MV-4-11 (cell line): ENCODE measurements at regions not wholly inside any gene's neighbourhood (a gene's known extent, or its start where the extent isn't known, plus 50 kb on each side); places are given as distances from the start of the nearest gene placed in this dataset.
"Not testable (repeated sequence)": the region's sequence is repeated elsewhere in the genome, so short reads cannot be mapped to it uniquely, and the experiment has no call there.

Source experiments
- DNase-seq: peaks from one replicate; lab custom pipeline; 2025; lab: John Stamatoyannopoulos, UW

GRCh38 chr7:46135557-46135956 lies 214.5 kb upstream of the IGFBP3 start:
- no peak for DNase-seq

DNA sequence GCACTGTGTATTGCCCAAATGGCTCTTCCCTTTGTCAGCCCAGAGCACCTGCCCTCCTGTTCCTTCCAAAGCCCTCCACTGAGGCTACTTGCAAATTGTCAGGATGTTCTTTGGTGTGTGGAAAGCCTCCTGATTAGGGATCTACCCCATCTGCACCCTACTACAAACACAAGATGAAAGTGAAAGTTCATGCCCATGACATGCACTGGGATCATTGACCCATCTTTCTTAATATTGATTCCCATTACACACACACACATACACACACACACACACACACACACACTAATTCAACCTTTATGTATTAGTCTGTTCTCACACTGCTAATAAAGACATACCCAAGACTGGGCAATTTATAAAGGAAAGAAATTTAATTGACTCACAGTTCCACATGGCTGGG lies 213.7 kb upstream of the IGFBP3 start:
- DNase-seq = no peak

- DNase-seq = no peak
Observed at GRCh38 chr7:46134385-46134784, 213.3 kb upstream of the IGFBP3 start.

DNA sequence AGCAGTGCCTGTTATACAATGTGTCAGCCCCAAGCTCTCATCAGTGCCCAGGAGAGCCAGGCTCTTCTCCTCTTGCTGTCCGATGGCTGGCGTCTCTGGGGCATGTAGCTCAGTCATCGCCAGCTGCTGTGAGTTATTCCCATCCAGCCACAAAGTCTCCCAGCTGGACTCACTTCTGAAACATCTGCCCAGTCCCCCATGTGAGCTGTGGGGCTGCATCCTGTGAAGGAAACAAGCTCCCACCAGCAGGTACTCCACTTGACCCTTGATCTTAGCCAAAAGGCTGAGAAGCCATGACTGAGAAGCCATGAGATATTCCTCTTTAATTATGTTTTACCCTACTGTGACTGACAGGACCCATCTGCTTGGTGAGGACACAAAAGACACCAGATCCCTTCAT lies 212.7 kb upstream of the IGFBP3 start:
- DNase-seq = no peak

DNA sequence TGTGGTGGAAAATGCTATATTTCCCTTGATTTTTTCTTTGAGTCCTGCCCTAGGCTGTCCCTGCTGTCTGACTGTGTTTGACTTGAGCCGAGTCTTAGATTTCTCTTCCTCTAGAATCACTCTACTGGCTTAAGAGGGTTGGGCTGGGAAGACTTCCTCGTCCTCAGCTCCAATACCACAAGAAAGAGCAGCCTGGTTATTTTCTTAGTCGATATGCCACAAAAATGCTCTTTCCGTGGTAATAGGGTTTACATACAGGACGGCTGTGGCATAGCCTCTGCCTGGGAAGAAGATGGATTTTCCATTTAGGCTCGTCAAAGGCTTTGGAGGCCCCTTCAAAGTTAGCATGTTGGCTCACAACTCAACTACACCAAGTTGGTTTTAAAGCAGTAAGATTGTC lies 212.0 kb upstream of the IGFBP3 start:
- DNase-seq = no peak

DNA sequence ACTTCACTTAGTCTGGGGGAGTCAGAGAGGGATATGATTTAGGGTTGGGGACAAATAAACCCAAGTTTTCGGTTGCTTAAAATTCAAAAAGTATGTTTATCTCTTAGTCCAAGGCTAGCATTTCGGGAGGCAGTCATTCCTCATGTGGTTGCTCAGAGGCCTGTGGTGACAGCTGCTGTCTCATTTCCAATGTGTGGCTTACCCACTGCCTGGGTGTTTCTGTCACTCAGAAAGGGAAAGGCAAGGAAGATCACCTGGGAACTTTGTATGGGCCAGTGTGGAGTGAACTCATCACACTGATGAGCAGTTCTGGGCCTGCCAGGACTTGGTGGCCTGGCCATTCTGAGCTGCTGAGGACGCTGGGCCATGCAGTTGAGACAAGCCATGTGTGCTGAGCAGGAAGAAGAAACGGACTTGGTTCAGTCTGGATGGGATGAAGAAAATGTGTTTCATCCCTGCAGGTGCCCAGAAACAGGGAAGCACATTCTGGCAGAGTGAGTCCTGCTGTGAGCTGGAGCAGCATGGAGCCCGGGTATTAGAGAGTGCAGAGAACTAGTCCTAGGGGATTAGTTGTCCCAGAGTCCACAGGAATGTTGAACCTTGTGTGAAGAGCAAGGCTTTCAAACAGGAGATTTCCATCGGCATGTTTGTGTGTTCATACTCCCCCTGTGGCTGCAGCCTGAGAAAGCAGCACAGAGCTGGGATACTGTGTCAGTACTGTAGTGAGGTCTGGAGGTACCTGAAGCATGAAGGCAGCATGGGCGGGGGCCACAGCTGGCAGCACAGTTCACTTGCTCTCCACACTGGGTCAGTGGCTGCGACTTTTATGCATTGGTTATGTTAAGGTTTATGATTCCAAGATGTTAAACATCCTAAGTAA lies 211.1 kb upstream of the IGFBP3 start:
- DNase-seq = no peak

- DNase-seq = no peak
Observed at GRCh38 chr7:46129831-46130230, 208.8 kb upstream of the IGFBP3 start.

GRCh38 chr7:46127814-46128213 lies 206.7 kb upstream of the IGFBP3 start:
- no peak for DNase-seq

DNA sequence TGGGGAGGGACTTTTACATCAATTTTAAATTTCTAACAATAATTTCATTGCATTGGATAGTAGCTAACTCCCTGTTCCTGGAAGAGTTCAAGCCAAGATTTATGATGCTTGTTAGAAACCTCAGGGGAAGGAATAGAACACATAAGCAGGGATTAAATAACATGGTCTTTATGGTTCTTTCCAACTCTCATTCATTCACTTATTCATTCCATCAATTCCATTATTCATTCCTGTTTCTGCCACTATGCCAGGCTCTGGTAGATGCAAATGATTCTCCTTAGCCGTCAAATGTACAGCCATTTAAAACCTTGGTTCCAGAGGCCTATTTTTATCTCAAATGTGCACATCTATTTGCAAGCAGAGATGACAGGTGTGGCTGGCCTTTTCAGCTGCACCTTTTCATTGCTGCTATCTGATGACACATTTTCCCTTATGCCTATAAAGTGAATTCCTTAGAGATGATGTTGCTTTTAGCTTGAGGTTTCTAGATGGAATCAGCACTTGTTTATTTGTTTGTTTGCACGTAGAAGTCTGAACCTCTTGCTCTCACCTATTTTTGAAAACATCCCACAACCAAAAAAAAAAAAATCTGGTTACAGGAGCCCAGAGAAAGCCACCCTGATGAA lies 205.7 kb upstream of the IGFBP3 start:
- DNase-seq = no peak

DNA sequence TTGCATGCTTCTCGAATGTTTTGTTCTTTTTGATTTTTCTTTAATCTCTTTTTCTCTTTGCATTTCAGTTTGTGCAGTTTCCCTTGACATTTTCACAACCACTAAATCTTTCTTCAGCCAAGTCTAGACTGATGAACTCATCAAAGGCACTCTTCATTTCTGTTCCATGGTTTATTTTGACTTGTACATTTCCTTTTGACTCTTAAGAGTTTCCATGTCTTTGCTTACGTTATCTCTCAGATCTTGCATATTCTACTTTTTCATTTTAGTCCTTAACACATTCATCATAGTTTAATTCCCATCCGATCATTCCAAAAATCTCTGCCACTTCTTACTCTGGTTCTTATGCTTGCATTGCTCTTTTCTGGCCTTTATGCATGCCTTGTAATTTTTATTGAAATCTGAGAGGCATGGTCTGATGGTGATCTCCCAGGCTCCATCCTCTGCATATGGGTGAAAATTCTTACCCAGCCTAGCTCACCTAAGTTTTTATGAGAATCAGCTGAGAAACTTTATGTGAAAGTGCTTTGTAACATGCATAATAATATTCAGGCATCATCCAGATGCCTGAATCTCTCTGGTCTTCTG lies 202.8 kb upstream of the IGFBP3 start:
- no peak for DNase-seq

DNA sequence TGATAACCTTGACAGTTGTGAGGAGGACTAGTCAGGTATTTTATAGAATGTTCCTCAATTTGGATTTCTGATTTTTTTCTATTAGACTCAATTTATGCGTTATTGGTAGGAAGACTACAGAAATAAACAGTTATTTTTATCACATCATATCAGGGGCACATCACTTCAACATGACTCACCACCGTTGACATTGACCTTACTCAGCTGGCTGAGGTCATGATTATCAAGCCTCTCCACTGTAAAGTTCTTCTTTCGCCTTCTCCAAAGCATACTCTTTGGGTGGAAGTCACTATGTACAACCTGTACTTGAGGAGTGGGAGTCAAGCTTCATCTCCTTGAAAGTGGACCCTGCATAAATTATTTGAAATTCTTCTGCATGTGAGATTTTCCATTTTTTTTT lies 194.3 kb upstream of the IGFBP3 start:
- no peak for DNase-seq

GRCh38 chr7:46109437-46109836 lies 188.4 kb upstream of the IGFBP3 start:
- DNase-seq = no peak

DNA sequence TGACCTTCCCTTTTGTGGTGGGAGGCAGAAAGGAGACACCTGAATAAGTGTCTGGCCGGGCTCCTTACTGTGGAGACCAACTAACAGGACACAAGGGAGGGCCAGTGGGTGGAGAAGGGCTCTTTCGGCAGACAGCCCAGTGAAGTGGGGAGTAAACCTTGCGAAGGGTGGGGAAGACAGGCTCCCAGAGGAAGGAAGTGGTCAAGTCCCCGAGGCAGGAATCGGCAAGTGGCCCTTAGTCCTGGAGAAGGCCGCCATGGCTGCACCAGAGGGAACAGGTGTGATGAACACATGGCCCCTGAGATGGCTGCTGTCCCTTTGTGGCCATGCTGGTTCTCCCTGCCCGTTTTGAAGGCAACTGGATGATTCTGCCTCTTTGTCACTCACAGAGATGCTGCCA lies 187.2 kb upstream of the IGFBP3 start:
- no peak for DNase-seq

GRCh38 chr7:46107610-46108217 lies 186.6 kb upstream of the IGFBP3 start:
- no peak for DNase-seq

- DNase-seq = no peak
Observed at GRCh38 chr7:46100521-46100920, 179.4 kb upstream of the IGFBP3 start.

DNA sequence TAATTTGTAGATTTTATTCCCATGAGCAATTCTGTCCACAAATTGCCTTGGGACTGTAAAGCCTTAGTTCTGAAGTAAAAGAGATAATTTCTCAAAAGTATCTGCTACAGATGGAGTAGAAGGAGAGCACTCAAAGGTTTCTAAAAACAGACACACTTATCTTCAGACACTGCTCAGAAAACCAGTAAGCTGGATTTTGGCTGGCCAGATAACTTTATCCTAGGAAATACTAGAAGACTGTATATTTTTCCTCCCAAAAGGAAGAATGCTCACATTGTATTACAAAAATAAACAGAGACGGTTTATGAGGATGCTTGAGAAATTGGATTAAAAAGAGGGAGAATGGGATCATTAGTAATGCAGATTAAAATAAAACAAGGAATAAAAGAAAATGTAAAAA lies 178.0 kb upstream of the IGFBP3 start:
- no peak for DNase-seq

DNA sequence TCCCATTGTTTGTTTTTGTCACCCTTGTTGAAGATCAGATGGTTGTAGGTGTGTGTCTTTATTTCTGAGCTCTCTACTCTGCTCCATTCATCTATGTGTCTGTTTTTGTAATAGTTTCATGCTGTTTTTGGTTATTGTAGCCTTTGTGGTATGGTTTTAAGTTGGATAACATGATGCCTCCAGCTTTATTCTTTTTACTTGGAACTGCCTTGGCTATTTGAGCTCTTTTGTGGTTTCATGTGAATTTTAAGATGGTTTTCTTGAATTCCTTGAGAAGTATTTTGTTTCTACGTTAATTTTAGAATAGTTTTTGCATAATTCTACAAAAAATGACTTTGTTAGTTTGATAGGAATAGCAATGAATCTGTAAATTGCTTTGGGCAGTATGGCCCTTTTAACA lies 170.0 kb upstream of the IGFBP3 start:
- no peak for DNase-seq

GRCh38 chr7:46089281-46089680 lies 168.2 kb upstream of the IGFBP3 start:
- DNase-seq = no peak

GRCh38 chr7:46088486-46088885 lies 167.4 kb upstream of the IGFBP3 start:
- DNase-seq = not testable (repeated sequence)

DNA sequence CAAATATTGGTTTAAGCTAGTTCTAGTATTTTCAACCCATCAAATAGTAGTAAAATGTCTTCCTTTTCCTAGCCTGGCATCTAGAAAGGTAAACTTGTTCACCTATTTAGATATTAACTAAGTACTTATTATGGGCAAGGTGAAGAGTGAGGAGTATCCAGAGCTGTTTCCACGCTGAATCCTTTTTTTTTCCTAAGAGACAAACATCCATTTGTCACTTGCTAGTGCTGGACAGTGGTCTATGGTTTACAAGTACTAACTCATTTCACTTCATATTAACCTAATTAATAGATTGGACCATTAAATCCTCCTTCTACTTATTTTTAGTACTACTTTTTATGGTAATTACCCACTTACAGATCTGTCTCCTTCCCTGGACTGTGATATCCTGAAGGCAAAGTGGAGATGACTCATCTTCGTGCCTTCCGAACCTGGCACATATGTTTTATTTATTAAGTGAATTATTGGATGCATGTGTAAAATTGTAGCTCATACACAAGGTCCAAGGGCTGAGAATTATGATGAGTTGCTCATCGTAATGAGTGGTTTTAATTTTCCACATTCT lies 159.6 kb upstream of the IGFBP3 start:
- DNase-seq = no peak

DNA sequence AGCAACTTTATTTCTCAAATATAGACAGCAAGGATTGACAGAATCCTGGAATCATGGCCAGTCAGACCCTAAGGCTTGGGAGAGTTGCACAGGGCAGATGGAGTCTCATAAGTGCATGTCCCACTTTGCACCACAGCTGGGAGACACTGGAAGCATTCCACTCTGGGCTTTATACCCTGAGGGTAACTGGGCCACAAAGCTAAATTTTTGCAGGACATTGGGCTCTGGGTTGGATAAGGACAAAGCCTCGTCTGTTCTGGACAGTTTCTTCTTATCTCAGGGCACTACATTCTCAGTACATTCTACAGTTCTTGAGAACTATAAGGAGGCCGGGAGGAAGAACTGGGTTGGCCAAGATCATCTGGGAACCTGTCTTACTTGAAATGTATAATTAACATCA lies 158.3 kb upstream of the IGFBP3 start:
- no peak for DNase-seq

DNA sequence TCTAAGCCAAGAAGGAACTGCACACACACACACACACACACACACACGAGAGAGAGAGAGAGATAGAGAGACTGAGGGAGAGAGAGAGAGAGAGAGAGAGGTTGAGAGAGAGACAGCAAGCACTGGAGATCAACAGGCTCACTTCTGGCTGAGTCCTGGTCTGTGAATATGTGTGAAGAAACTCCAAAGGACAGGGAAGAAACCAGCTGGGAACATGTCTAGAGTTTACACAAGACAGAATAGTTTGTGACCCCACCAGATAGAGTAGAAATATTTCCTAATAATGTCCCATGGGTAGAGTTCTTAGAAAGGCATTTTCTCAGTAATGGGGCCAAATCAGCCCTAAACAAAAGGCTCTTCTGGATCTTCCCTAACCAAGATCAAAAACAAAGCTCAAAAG lies 155.5 kb upstream of the IGFBP3 start:
- no peak for DNase-seq

GRCh38 chr7:46072722-46073121 lies 151.7 kb upstream of the IGFBP3 start:
- no peak for DNase-seq
